ENCODE measurements at regions not wholly inside any gene's neighbourhood (a gene's known extent, or its start where the extent isn't known, plus 50 kb on each side); places are given as distances from the start of the nearest gene placed in this dataset.

DNA sequence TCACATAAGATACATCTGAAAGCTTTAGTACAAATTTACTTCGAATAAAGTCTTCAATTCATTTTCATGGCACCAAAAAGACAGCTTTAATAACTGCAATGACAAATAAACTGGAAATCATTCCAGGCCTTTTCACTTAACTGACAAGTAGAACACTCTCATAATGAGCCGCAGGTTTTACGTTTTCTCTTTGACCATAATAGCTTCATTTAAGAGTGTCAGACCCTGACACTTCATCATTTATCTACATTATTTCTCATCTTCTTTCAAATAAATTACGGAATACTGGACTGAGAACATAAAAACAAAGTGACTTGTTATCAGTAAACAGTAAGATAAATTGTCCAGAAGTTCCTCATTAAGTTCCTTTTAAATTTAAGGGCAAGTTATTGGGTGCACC is 1252.9 kb upstream of the ACVR2A start:
- H3K27me3 ChIP-seq: no peaks in the 10 kb centered on the region
- DNase-seq: no peak
- TF ChIP-seq, protein P1, sequence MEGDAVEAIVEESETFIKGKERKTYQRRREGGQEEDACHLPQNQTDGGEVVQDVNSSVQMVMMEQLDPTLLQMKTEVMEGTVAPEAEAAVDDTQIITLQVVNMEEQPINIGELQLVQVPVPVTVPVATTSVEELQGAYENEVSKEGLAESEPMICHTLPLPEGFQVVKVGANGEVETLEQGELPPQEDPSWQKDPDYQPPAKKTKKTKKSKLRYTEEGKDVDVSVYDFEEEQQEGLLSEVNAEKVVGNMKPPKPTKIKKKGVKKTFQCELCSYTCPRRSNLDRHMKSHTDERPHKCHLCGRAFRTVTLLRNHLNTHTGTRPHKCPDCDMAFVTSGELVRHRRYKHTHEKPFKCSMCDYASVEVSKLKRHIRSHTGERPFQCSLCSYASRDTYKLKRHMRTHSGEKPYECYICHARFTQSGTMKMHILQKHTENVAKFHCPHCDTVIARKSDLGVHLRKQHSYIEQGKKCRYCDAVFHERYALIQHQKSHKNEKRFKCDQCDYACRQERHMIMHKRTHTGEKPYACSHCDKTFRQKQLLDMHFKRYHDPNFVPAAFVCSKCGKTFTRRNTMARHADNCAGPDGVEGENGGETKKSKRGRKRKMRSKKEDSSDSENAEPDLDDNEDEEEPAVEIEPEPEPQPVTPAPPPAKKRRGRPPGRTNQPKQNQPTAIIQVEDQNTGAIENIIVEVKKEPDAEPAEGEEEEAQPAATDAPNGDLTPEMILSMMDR (IDR thresholded peaks at IDR 0.05): no peak
- no peak for TF ChIP-seq POLR2A (IDR thresholded peaks at IDR 0.05)
- no peaks in the 10 kb centered on the region for H3K36me3 ChIP-seq (ENCODE audit: low read depth, missing control alignments)
- no peak overlapping the region for H3K4me3 ChIP-seq
- no peaks in the 10 kb centered on the region for H3K4me1 ChIP-seq
- intact Hi-C loops (cut with DNase I; ENCODE audit: low total_unique reads): no loop called here
- H3K27ac ChIP-seq: no peak overlapping the region
- no peaks in the 10 kb centered on the region for H3K9me3 ChIP-seq
- WGBS, 2 donors: 51 to 61% methylated on average over 4 of the region's 4 CpGs

DNA sequence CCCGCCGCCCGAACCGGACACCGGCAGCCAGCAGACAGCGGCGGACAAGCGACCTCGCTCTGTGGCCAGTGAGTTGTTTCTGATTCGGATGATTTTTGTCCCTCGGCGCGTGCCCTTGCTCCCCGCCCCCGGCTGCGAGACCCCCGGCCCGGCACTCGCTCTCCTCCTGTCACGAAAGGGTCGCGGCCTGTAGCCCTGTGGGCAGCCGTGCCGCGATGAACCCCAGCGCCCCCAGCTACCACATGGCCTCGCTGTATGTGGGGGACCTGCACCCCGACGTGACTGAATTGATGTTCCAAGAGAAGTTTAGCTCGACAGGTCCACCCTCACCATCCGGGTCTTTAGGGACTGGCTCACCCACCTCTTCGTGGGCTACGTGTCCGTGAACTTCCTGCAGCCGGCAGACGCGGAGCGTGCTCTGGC is 1257.5 kb upstream of the ACVR2A start:
- no peak for TF ChIP-seq POLR2A (IDR thresholded peaks at IDR 0.05)
- TF ChIP-seq, protein P1 (IDR thresholded peaks at IDR 0.05): no peak
- H3K9me3 ChIP-seq: no peaks in the 10 kb centered on the region

DNA sequence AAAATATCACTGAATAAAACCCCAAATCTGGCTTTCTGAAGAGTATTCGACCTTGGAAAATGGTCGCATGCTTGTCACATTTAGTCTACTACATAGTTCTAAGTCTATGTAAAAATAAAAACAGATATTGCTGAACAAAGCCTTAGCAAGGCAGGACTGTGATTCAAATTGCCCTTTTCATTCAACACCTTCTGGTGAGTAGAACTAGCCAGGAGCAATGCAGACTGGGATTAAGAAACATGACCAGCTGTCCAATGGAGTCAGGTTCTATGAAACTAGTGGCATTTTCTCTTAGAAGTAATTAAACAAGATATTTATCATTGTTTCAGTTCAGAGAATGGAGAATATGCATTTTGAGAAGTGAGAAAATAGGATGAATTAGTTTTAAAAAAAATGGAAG is 1260.5 kb upstream of the ACVR2A start:
- TF ChIP-seq, protein P1 (IDR thresholded peaks at IDR 0.05): no peak
- no peak for TF ChIP-seq POLR2A (IDR thresholded peaks at IDR 0.05)
- Histone ChIP-seq H3K27me3 (no peaks in the 10 kb centered on the region), H3K36me3 (ENCODE audit: low read depth, missing control alignments) (no peaks in the 10 kb centered on the region), H3K4me3 (no peak overlapping the region), H3K27ac (no peak overlapping the region), H3K9me3 (no peaks in the 10 kb centered on the region), H3K4me1 (no peaks in the 10 kb centered on the region)
- WGBS, 2 donors: 82 to 88% methylated on average over 2 of the region's 2 CpGs
- DNase-seq: no peak
- intact Hi-C loops (cut with DNase I; ENCODE audit: low total_unique reads): no loop called here

More for the DNA sequence above, 1257.5 kb upstream of the ACVR2A start:
- H3K36me3 ChIP-seq (ENCODE audit: low read depth, missing control alignments): no peaks in the 10 kb centered on the region
- intact Hi-C loops (cut with DNase I; ENCODE audit: low total_unique reads): no loop called here
- WGBS, 2 donors: 71 to 82% methylated on average over 18 to 38 of the region's 38 CpGs
- H3K4me3 ChIP-seq: peak overlapping the region; percentile 49 to 52
- H3K27ac ChIP-seq: no peak overlapping the region
- H3K4me1 ChIP-seq: no peaks in the 10 kb centered on the region
- no peaks in the 10 kb centered on the region for H3K27me3 ChIP-seq
- peak; percentile 49 for DNase-seq

DNA sequence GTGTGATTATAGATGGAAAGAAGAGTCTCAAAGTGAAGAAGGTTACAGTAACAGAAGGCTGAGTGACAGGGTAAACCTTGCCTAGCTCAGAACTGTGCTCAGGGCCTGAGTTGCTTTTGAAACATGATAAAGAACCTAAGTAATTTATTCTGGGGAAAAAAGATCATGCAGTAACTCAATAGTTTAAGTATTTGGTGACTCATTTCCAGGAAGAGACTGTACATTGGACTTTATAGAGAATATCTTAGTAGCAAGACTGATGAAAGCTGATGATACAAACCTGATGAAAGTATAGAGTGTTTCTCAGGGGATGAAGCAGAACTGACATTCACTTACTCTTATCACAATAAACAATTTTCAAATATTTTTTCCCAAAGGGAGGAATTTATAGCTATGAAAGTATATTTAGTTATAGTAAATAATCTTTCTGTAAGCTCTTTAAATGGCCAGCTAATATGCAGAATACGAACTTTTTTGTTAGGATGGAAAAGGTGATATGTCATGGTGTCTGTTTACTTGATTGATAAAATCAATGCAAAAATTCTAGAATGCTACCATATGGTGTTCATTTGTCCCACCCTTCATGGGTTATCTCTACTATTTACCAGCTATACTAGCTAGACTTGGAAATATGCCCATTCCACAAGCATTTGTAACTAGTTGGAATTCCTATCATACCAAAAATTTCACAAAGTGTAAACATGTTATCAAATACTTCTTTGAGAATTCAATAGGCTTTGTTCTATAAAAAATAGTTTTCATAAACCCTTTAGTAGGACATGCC is 1265.5 kb upstream of the ACVR2A start:
- WGBS, 2 donors: 82 to 88% methylated on average over 1 of the region's 1 CpG
- TF ChIP-seq, protein P1 (IDR thresholded peaks at IDR 0.05): no peak
- TF ChIP-seq POLR2A (IDR thresholded peaks at IDR 0.05): no peak

More for the DNA sequence above, 1265.5 kb upstream of the ACVR2A start:
- Histone ChIP-seq H3K36me3 (ENCODE audit: low read depth, missing control alignments) (no peaks in the 10 kb centered on the region), H3K27ac (no peak overlapping the region), H3K4me1 (no peaks in the 10 kb centered on the region), H3K4me3 (no peak overlapping the region), H3K27me3 (no peaks in the 10 kb centered on the region), H3K9me3 (no peaks in the 10 kb centered on the region)
- intact Hi-C loops (cut with DNase I; ENCODE audit: low total_unique reads): no loop called here
- no peak for DNase-seq

All from testis (tissue), 2 donors.